HCT116 (cell line): ENCODE measurements at regions not wholly inside any gene's neighbourhood (a gene's known extent, or its start where the extent isn't known, plus 50 kb on each side); places are given as distances from the start of the nearest gene placed in this dataset.
"Not testable (repeated sequence)": the region's sequence is repeated elsewhere in the genome, so short reads cannot be mapped to it uniquely, and the experiment has no call there.

Experiments used
- CEBPB ChIP-seq: IDR thresholded peaks from 2 replicates; pipeline ENCODE4 v1.6.1; 2012; ENCODE audit warnings: low read depth
- EZH2 ChIP-seq: fragments of 200-600 bp; sonication (generic); IDR thresholded peaks from 2 replicates; pipeline ENCODE4 v1.6.1; 2017; ENCODE audit warnings: antibody characterized with exemption, mixed run types
- FOSL1 ChIP-seq: IDR thresholded peaks from 2 replicates; pipeline ENCODE4 v1.6.1; 2012; ENCODE audit warnings: low read depth
- MAX ChIP-seq: IDR thresholded peaks from 2 replicates; pipeline ENCODE4 v1.6.1; 2012
- POLR2A ChIP-seq: IDR thresholded peaks from 2 replicates; pipeline ENCODE4 v1.7.0; 2011; ENCODE audit warnings: borderline replicate concordance; ENCODE audit not compliant: insufficient read depth, insufficient read length; ENCODE audit errors: extremely low read depth
- POLR2AphosphoS5 ChIP-seq: IDR thresholded peaks from 2 replicates; pipeline ENCODE4 v1.6.1; 2011; ENCODE audit warnings: mild to moderate bottlenecking, low read depth, low read length, moderate library complexity
- SIN3A ChIP-seq: IDR thresholded peaks from 2 replicates; pipeline ENCODE4 v1.6.1; 2012; ENCODE audit warnings: low read depth
- YY1 ChIP-seq: IDR thresholded peaks from 2 replicates; pipeline ENCODE4 v1.6.1; 2011; ENCODE audit warnings: low read length, low read depth, moderate library complexity, mild to moderate bottlenecking; ENCODE audit not compliant: insufficient replicate concordance; ENCODE audit errors: extremely low read depth
- TF ChIP-seq, protein P1 (sequence below), 3 experiments: fragments of 200-600 bp in 1 of 3; sonication (generic) in 1 of 3; IDR thresholded peaks in 2 of 3; conservative IDR thresholded peaks in 1 of 3; 2 replicates each; pipeline ENCODE4 v1.5.1; 2012 to 2017; ENCODE audit warnings: low read depth in 2 of 3, low read length in 2 of 3, antibody characterized with exemption in 1 of 3, borderline replicate concordance in 1 of 3, control low read depth in 1 of 3, mild to moderate bottlenecking in 1 of 3, mixed read lengths in 1 of 3, mixed run types in 1 of 3, moderate library complexity in 1 of 3; ENCODE audit not compliant: insufficient read depth in 1 of 3
- TF ChIP-seq, protein P2 (sequence below): IDR thresholded peaks from 2 replicates; pipeline ENCODE4 v1.6.1; 2012; ENCODE audit warnings: low read depth
- TF ChIP-seq, protein P3 (sequence below): IDR thresholded peaks from 2 replicates; pipeline ENCODE4 v1.6.1; 2012

DNA sequence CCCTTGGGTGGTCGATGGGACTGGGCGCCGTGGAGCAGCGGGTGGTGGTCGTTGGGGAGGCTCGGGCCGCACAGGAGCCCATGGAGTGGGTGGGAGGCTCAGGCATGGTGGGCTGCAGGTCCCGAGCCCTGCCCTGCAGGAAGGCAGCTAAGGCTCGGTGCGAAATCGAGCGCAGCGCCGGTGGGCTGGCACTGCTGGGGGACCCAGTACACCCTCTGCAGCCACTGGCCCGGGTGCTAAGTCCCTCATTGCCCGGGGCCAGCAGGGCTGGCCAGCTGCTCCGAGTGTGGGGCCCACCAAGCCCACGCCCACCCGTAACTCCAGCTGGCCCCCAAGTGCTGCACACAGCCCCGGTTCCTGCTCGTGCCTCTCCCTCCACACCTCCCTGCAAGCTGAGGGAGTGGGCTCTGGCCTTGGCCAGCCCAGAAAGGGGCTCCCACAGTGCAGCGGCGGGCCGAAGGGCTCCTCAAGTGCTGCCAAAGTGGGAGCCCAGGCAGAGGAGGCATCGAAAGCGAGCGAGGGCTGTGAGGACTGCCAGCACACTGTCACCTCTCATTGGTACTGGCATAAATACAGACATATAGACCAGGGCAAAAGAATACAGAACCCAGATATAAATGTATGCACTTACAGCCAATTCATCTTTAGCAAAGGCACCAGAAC, 53.5 kb upstream of the SPANXN4 start:
- TF ChIP-seq, protein P1, sequence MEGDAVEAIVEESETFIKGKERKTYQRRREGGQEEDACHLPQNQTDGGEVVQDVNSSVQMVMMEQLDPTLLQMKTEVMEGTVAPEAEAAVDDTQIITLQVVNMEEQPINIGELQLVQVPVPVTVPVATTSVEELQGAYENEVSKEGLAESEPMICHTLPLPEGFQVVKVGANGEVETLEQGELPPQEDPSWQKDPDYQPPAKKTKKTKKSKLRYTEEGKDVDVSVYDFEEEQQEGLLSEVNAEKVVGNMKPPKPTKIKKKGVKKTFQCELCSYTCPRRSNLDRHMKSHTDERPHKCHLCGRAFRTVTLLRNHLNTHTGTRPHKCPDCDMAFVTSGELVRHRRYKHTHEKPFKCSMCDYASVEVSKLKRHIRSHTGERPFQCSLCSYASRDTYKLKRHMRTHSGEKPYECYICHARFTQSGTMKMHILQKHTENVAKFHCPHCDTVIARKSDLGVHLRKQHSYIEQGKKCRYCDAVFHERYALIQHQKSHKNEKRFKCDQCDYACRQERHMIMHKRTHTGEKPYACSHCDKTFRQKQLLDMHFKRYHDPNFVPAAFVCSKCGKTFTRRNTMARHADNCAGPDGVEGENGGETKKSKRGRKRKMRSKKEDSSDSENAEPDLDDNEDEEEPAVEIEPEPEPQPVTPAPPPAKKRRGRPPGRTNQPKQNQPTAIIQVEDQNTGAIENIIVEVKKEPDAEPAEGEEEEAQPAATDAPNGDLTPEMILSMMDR (IDR thresholded peaks at IDR 0.05 in 2 of 3, conservative IDR thresholded peaks at IDR 0.05 in 1 of 3; ENCODE audit: borderline replicate concordance in 1 of 3, insufficient read depth in 1 of 3, low read depth in 2 of 3, low read length in 2 of 3), result not testable (repeated sequence)
- TF ChIP-seq, protein P2, sequence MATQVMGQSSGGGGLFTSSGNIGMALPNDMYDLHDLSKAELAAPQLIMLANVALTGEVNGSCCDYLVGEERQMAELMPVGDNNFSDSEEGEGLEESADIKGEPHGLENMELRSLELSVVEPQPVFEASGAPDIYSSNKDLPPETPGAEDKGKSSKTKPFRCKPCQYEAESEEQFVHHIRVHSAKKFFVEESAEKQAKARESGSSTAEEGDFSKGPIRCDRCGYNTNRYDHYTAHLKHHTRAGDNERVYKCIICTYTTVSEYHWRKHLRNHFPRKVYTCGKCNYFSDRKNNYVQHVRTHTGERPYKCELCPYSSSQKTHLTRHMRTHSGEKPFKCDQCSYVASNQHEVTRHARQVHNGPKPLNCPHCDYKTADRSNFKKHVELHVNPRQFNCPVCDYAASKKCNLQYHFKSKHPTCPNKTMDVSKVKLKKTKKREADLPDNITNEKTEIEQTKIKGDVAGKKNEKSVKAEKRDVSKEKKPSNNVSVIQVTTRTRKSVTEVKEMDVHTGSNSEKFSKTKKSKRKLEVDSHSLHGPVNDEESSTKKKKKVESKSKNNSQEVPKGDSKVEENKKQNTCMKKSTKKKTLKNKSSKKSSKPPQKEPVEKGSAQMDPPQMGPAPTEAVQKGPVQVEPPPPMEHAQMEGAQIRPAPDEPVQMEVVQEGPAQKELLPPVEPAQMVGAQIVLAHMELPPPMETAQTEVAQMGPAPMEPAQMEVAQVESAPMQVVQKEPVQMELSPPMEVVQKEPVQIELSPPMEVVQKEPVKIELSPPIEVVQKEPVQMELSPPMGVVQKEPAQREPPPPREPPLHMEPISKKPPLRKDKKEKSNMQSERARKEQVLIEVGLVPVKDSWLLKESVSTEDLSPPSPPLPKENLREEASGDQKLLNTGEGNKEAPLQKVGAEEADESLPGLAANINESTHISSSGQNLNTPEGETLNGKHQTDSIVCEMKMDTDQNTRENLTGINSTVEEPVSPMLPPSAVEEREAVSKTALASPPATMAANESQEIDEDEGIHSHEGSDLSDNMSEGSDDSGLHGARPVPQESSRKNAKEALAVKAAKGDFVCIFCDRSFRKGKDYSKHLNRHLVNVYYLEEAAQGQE, result not testable (repeated sequence)
- not testable (repeated sequence) for TF ChIP-seq EZH2, MAX, FOSL1, POLR2A, POLR2AphosphoS5, YY1, SIN3A, CEBPB
- TF ChIP-seq, protein P3, sequence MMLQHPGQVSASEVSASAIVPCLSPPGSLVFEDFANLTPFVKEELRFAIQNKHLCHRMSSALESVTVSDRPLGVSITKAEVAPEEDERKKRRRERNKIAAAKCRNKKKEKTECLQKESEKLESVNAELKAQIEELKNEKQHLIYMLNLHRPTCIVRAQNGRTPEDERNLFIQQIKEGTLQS, result not testable (repeated sequence)
